Right lobe of liver (tissue), 6 donors: ENCODE measurements at regions not wholly inside any gene's neighbourhood (a gene's known extent, or its start where the extent isn't known, plus 50 kb on each side); places are given as distances from the start of the nearest gene placed in this dataset.

ENCODE experiments used
- ATAC-seq, 4 donors: fragments of 200-7000 bp; cut with Tn5 transposase; one replicate each; pipeline ENCODE4 v1.9.1; 2020; ENCODE audit warnings: mild to moderate bottlenecking in 4 of 4, moderate library complexity in 4 of 4
- DNase-seq, 3 donors: peaks; one replicate each; pipeline ENCODE4 v3.0.0-alpha.2; 2020
- H3K27ac ChIP-seq, 3 donors: fragments of 200-600 bp; one replicate each; pipeline ENCODE4 v1.8.0; 2022
- H3K27me3 ChIP-seq, 2 donors: fragments of 200-600 bp; one replicate each; pipeline ENCODE4 v1.8.0; 2022
- H3K36me3 ChIP-seq, 4 donors: fragments of 200-600 bp; sonication (generic) in 1 of 4; one replicate each; pipeline versions ENCODE4 v1.5.1 to v1.8.0; 2017 to 2022; ENCODE audit warnings: control low read depth in 1 of 4
- H3K4me1 ChIP-seq, 4 donors: fragments of 200-600 bp; sonication (generic) in 1 of 4; one replicate each; pipeline versions ENCODE4 v1.5.1 to v1.8.0; 2017 to 2022; ENCODE audit warnings: control low read depth in 1 of 4
- H3K4me3 ChIP-seq, 3 donors: fragments of 200-600 bp; one replicate each; pipeline ENCODE4 v1.8.0; 2022
- H3K9me3 ChIP-seq, 4 donors: fragments of 200-600 bp; sonication (generic) in 1 of 4; one replicate each; pipeline versions ENCODE4 v1.5.1 to v1.8.0; 2017 to 2022; ENCODE audit warnings: control low read depth in 1 of 4
- POLR2A ChIP-seq: fragments of 450-650 bp; IDR thresholded peaks from one replicate; pipeline ENCODE4 v1.6.1; 2017; ENCODE audit warnings: antibody characterized with exemption, mild to moderate bottlenecking
- WGBS: methylation state at CpG from one replicate; pipeline ENCODE4 v1.1.6; 2018; ENCODE audit warnings: low coverage, low lambda C conversion rate; ENCODE audit not compliant: insufficient coverage; ENCODE audit errors: missing lambda C conversion rate; 5-methylcytosine and 5-hydroxymethylcytosine counted together
- intact Hi-C, 2 donors: fragments of 100-400 bp; cut with DNase I; formaldehyde crosslinking; loops; one replicate each; pipeline versions ENCODE4 v1.11.2 to v1.14.1; 2022
- TF ChIP-seq, protein P1 (sequence below), 4 donors: fragments of 200-600 bp in 3 of 4; fragments of 450-650 bp in 1 of 4; IDR thresholded peaks; one replicate each; pipeline versions ENCODE4 v1.5.1 to v1.8.0; 2016 to 2022; ENCODE audit warnings: antibody characterized with exemption in 4 of 4, mild to moderate bottlenecking in 2 of 4
- donor health status: DM: no; HTN: yes; CAD: no.
- donor health status: DM: no; HTN: no; CAD: no.
- donor health status: DM: no; HTN: no; CAD: no.
- donor health status: DM: no; HTN: yes; CAD: no.
- donor health status: DM: no; HTN: yes; CAD: no.

DNA sequence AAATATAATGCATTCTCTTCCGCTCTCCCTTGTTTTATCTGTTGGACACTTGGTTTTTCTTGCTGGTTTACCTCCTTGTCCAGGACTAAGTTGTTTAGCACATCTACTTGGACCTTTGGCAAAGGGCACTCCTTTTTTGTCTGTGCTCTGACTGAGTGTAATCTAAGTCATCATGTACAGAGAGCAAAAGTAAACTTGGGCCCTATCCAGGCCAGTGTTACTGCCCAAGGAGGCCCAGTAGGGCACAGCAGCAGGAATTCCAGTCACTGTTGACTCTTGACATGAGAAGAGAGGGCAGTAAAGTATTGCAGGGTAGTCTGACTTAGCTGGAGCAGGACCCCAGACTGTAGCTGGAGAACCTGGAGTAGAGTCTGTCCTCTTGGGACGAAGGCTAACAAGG, 445.5 kb downstream of the ZIC3 start:
- intact Hi-C loops = no loop called here
- DNase-seq (no peak), ATAC-seq (no peak)
- 76% methylated on average over 2 of the region's 2 CpGs for WGBS
- TF ChIP-seq POLR2A = no peak
- TF ChIP-seq, protein P1, sequence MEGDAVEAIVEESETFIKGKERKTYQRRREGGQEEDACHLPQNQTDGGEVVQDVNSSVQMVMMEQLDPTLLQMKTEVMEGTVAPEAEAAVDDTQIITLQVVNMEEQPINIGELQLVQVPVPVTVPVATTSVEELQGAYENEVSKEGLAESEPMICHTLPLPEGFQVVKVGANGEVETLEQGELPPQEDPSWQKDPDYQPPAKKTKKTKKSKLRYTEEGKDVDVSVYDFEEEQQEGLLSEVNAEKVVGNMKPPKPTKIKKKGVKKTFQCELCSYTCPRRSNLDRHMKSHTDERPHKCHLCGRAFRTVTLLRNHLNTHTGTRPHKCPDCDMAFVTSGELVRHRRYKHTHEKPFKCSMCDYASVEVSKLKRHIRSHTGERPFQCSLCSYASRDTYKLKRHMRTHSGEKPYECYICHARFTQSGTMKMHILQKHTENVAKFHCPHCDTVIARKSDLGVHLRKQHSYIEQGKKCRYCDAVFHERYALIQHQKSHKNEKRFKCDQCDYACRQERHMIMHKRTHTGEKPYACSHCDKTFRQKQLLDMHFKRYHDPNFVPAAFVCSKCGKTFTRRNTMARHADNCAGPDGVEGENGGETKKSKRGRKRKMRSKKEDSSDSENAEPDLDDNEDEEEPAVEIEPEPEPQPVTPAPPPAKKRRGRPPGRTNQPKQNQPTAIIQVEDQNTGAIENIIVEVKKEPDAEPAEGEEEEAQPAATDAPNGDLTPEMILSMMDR (IDR thresholded peaks at IDR 0.05) = no peak
- Histone ChIP-seq H3K36me3 (no peaks in the 10 kb centered on the region), H3K4me3 (no peak overlapping the region), H3K27me3 (no peaks in the 10 kb centered on the region), H3K27ac (no peak overlapping the region), H3K4me1 (no peaks in the 10 kb centered on the region), H3K9me3 (no peaks in the 10 kb centered on the region)

DNA sequence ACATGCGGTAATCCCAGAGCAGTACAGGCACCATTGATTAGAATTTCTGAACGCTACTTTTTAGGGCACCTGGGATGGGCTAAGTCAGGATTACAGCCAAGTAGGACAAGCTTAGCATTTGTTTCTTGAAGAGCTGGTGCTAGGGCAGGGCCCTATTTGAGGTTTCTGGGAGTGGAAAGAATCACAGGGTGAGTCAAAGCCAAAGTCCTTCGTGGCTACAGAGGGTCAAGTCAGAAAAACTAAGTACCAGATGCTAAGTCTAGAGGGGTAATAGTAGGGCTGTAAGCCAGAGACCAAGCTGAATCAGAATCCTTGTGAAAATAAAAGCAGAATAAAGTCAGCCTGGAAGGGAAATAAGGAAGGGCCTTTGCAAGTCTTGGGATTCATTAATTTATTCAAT, 448.6 kb downstream of the ZIC3 start:
- no peak for DNase-seq
- Histone ChIP-seq H3K9me3 (no peaks in the 10 kb centered on the region), H3K27ac (no peak overlapping the region), H3K36me3 (no peaks in the 10 kb centered on the region), H3K4me1 (no peaks in the 10 kb centered on the region), H3K27me3 (no peaks in the 10 kb centered on the region), H3K4me3 (no peak overlapping the region)
- no peak for ATAC-seq
- TF ChIP-seq POLR2A = no peak
- TF ChIP-seq, protein P1 (IDR thresholded peaks at IDR 0.05) = no peak
- intact Hi-C loops = no loop called here
- 34% methylated on average over 3 of the region's 3 CpGs for WGBS

DNA sequence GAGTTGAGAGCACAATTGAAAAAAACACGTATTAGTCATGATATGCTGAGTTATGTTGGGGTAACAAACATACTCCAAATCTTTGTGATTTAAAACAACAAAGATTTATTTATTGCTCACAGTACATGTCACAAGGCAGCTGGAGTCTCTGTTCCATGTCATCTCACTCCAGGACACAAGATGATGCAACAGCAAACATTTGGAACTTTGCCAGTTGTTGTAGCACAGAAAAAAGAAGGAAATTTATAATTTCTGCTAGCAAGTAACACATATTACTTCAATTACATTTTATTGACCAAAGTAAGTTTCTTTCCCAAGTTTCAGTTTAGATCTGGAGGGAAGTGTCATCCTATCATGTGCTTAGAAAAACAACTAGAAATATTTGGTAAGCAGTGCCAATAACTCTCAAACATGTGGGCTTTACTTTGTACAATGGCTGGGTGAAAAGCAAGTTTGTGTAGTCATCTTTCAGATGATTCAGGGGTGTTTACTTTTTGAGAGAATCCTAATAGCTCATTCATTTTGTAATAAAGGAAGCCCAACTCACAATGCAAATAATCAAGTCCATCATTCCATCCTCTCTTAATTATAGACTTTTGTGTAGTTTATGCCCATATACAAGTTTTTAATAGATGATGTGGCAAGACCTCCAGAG, 452.3 kb downstream of the ZIC3 start:
- H3K9me3 ChIP-seq = no peaks in the 10 kb centered on the region
- ATAC-seq (no peak), DNase-seq (no peak)
- no peaks in the 10 kb centered on the region for H3K4me1 ChIP-seq
- TF ChIP-seq POLR2A = no peak
- TF ChIP-seq, protein P1 (IDR thresholded peaks at IDR 0.05) = no peak
- H3K27me3 ChIP-seq = no peaks in the 10 kb centered on the region
- WGBS = 17% methylated on average over 1 of the region's 1 CpG
- intact Hi-C loops = no loop called here
- H3K4me3 ChIP-seq = no peak overlapping the region
- H3K27ac ChIP-seq = no peak overlapping the region
- H3K36me3 ChIP-seq = no peaks in the 10 kb centered on the region

DNA sequence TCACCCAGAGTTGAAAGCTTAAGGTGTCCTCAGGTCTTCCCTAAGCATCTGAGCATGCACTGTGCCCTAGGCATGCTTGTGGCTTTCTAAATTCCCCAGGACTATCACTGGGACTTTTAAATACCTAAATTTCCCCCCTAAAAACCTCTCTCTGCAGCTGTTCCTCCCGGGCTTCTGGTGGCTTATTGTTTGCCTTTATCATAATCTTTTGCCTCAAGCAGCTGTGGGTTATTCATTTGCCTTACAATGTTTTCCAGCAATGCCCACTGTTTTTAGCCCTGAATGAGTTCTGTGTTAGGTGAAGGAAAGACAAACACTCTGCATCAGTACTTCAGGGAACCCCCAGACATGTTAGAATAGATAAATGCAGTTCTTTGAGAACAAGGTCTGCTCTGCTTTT, 455.0 kb downstream of the ZIC3 start:
- 20% methylated on average over 1 of the region's 1 CpG for WGBS
- no peak for TF ChIP-seq POLR2A
- TF ChIP-seq, protein P1 (IDR thresholded peaks at IDR 0.05) = no peak
- H3K9me3 ChIP-seq = no peaks in the 10 kb centered on the region
- H3K36me3 ChIP-seq = no peaks in the 10 kb centered on the region
- H3K4me1 ChIP-seq = no peaks in the 10 kb centered on the region
- H3K27me3 ChIP-seq = no peaks in the 10 kb centered on the region
- intact Hi-C loops = no loop called here
- no peak for DNase-seq
- H3K4me3 ChIP-seq = no peak overlapping the region
- ATAC-seq = no peak
- no peak overlapping the region for H3K27ac ChIP-seq

DNA sequence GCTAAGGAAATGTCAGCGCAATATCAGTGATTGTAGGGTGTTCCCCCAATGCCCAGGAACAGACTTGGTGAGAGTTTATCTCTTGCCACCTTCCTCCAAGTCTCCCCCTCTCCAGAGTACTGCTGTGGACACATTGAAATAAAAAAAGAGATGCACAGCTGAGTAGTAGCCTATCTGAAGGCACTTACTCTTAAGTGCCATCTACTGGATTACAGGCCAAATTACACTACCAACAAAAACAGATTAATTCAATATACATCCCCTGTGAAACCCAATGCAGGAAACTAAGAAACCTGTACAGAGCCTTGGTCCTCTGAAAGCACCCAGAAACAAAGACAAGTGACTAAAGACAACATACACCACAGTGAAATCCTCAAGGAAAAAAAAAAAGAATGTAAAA, 460.3 kb downstream of the ZIC3 start:
- TF ChIP-seq POLR2A = no peak
- TF ChIP-seq, protein P1 (IDR thresholded peaks at IDR 0.05) = peak; percentile 32 to 55 (median 52)
- Histone ChIP-seq H3K27ac (no peak overlapping the region), H3K4me1 (no peaks in the 10 kb centered on the region), H3K4me3 (no peak overlapping the region), H3K27me3 (no peaks in the 10 kb centered on the region), H3K9me3 (no peaks in the 10 kb centered on the region), H3K36me3 (no peaks in the 10 kb centered on the region)
- WGBS = no CpG with 5 or more reads among the region's 1 CpG
- DNase-seq = no peak
- ATAC-seq = peak in 3 of 4 donors; percentile 69 to 74 (median 74)
- intact Hi-C loops = no loop called here
